B cell (primary cell): ENCODE measurements at regions not wholly inside any gene's neighbourhood (a gene's known extent, or its start where the extent isn't known, plus 50 kb on each side); places are given as distances from the start of the nearest gene placed in this dataset.

Source experiments
- ATAC-seq: fragments of 200-7000 bp; cut with Tn5 transposase; one replicate; pipeline ENCODE4 v1.10.0; 2021; ENCODE audit warnings: low read depth, mild to moderate bottlenecking, moderate number of reproducible peaks, moderate library complexity
- CTCF ChIA-PET: fragments of 350-600 bp; sonication (Branson Sonifier 250); formaldehyde crosslinking; loops from one replicate; lab custom pipeline; 2021; ENCODE audit warnings: antibody characterized with exemption, inconsistent platforms; lab: Charles Lee
- POLR2A ChIA-PET: fragments of 350-600 bp; sonication (Branson Sonifier 250); formaldehyde crosslinking; loops from one replicate; lab custom pipeline; 2021; ENCODE audit warnings: antibody characterized with exemption; lab: Charles Lee
- DNase-seq: peaks from one replicate; pipeline ENCODE4 v3.0.0; 2013
- H2AFZ ChIP-seq: 2 replicates; pipeline ENCODE4 v1.6.1; 2012; ENCODE audit warnings: mild to moderate bottlenecking, low read depth, low read length; ENCODE audit not compliant: insufficient read depth, poor library complexity, severe bottlenecking
- H3K27ac ChIP-seq, 2 donors: 1 replicate in 1 of 2; 2 replicates in 1 of 2; pipeline ENCODE4 v1.5.1; 2012 to 2013; ENCODE audit warnings: low read length in 2 of 2, mild to moderate bottlenecking in 2 of 2, moderate library complexity in 1 of 2
- H3K27me3 ChIP-seq, 4 experiments: fragments of 200-600 bp in 1 of 4; sonication (generic) in 1 of 4; replicated peaks in 1 of 4; 1 replicate in 2 of 4; 2 replicates in 2 of 4; pipeline versions ENCODE4 v1.6.1 to v1.7.0; 2013 to 2016; ENCODE audit warnings: low read length in 3 of 4, mild to moderate bottlenecking in 2 of 4, mixed read lengths in 1 of 4, moderate library complexity in 1 of 4; ENCODE audit not compliant: insufficient read depth in 4 of 4, control insufficient read depth in 3 of 4; ENCODE audit errors: control extremely low read depth in 1 of 4
- H3K36me3 ChIP-seq, 2 experiments: replicated peaks in 1 of 2; 1 replicate in 1 of 2; 2 replicates in 1 of 2; pipeline versions ENCODE4 v1.6.1 to v1.7.1; 2013; ENCODE audit warnings: low read length in 1 of 2; ENCODE audit not compliant: insufficient read depth in 2 of 2, control insufficient read depth in 1 of 2; ENCODE audit errors: control extremely low read depth in 1 of 2, extremely low read depth in 1 of 2
- H3K4me1 ChIP-seq, 2 donors: fragments of 200-600 bp in 1 of 2; sonication (generic) in 1 of 2; 1 replicate in 1 of 2; 2 replicates in 1 of 2; pipeline versions ENCODE4 v1.5.1 to v1.6.1; 2013 to 2017; ENCODE audit warnings: low read length in 2 of 2; ENCODE audit not compliant: control insufficient read depth in 2 of 2, insufficient read depth in 2 of 2
- H3K4me2 ChIP-seq: replicated peaks from 2 replicates; pipeline ENCODE3; 2012; ENCODE audit warnings: mild to moderate bottlenecking, low read depth, low read length; ENCODE audit not compliant: poor library complexity, severe bottlenecking
- H3K4me3 ChIP-seq, 5 experiments: fragments of 200-600 bp in 1 of 5; sonication (generic) in 1 of 5; 1 replicate in 3 of 5; 2 replicates in 2 of 5; pipeline versions ENCODE4 v1.5.1 to v1.7.0; 2011 to 2016; ENCODE audit warnings: low read length in 4 of 5, mild to moderate bottlenecking in 4 of 5, low read depth in 2 of 5, control low read depth in 1 of 5, moderate library complexity in 1 of 5; ENCODE audit not compliant: insufficient read depth in 1 of 5; ENCODE audit errors: control extremely low read depth in 1 of 5, extremely low read depth in 1 of 5
- H3K79me2 ChIP-seq: fragments of 200-600 bp; sonication (generic); one replicate; pipeline ENCODE4 v1.6.0; 2016; ENCODE audit warnings: low read length; ENCODE audit not compliant: control insufficient read depth, insufficient read depth
- H3K9ac ChIP-seq: fragments of 200-600 bp; sonication (generic); 2 replicates; pipeline ENCODE4 v1.6.1; 2017; ENCODE audit warnings: mild to moderate bottlenecking, low read length, moderate library complexity
- H3K9me3 ChIP-seq, 3 donors: one replicate each; pipeline versions ENCODE4 v1.6.1 to v1.7.1; 2013; ENCODE audit warnings: low read length in 2 of 3; ENCODE audit not compliant: control insufficient read depth in 2 of 3, insufficient read depth in 1 of 3; ENCODE audit errors: control extremely low read depth in 1 of 3
- H4K20me1 ChIP-seq: 2 replicates; pipeline ENCODE4 v1.6.0; 2012; ENCODE audit warnings: mild to moderate bottlenecking, low read length; ENCODE audit not compliant: insufficient read depth, control insufficient read depth, poor library complexity, severe bottlenecking
- H3K27ac Mint-ChIP-seq: one replicate; pipeline ENCODE4 v1.8.0; 2021; ENCODE audit warnings: mixed read lengths
- H3K27me3 Mint-ChIP-seq: one replicate; pipeline ENCODE4 v1.8.0; 2021; ENCODE audit warnings: mixed read lengths
- H3K4me1 Mint-ChIP-seq: one replicate; pipeline ENCODE4 v1.8.0; 2021; ENCODE audit warnings: mixed read lengths
- H3K4me3 Mint-ChIP-seq: one replicate; pipeline ENCODE4 v1.8.0; 2021; ENCODE audit warnings: mixed read lengths
- H3K9me3 Mint-ChIP-seq: one replicate; pipeline ENCODE4 v1.8.0; 2022; ENCODE audit warnings: mixed read lengths; ENCODE audit not compliant: insufficient read depth
- EZH2 ChIP-seq: IDR thresholded peaks from 2 replicates; pipeline ENCODE4 v1.6.1; 2012; ENCODE audit warnings: borderline replicate concordance, low read depth, mild to moderate bottlenecking, moderate library complexity, low read length; ENCODE audit not compliant: insufficient read depth, poor library complexity, severe bottlenecking
- WGBS: methylation state at CpG from one replicate; pipeline ENCODE4 v1.1.5; 2013; ENCODE audit warnings: missing lambda C conversion rate; ENCODE audit not compliant: insufficient coverage; 5-methylcytosine and 5-hydroxymethylcytosine counted together
- intact Hi-C: fragments of 100-400 bp; cut with micrococcal nuclease; formaldehyde crosslinking; loops from one replicate; pipeline ENCODE4 v1.10.0; 2022
- TF ChIP-seq, protein P1 (sequence below): fragments of 200-600 bp; IDR thresholded peaks from one replicate; pipeline ENCODE4 v1.8.0; 2022; ENCODE audit warnings: antibody characterized with exemption, mild to moderate bottlenecking

DNA sequence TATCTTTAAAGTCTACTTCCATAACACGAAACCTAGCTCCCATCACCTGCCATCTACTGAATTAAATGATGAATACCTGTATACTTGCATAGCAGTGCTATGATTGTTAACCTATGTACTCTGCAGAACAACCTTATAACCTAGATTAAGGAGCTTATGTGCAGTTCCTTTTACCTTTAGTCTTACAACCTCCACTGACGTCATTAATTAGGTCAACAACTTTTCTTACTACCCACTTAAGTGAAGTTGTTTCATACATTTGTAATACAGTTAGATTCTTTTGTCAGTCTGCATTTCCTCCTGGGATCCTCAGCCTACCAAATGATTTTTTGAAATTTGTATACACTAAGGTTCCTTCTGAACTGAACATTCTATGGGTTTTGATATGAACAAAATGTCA is 1082.3 kb downstream of the SUCLG1 start:
- no peaks in the 10 kb centered on the region for H4K20me1 ChIP-seq
- 80% methylated on average over 1 of the region's 2 CpGs for WGBS
- no peak overlapping the region for H3K4me3 ChIP-seq
- H3K36me3 ChIP-seq, result no peaks in the 10 kb centered on the region
- no peak overlapping the region for H2AFZ ChIP-seq
- POLR2A ChIA-PET, result no interaction called here
- CTCF ChIA-PET, result no interaction called here
- H3K9me3 ChIP-seq, result peaks cover 0 to 8% (median 0%) of the 10 kb centered on the region in 3 donors
- H3K4me1 ChIP-seq, result no peaks in the 10 kb centered on the region
- no peaks in the 10 kb centered on the region for H3K79me2 ChIP-seq
- TF ChIP-seq, protein P1, sequence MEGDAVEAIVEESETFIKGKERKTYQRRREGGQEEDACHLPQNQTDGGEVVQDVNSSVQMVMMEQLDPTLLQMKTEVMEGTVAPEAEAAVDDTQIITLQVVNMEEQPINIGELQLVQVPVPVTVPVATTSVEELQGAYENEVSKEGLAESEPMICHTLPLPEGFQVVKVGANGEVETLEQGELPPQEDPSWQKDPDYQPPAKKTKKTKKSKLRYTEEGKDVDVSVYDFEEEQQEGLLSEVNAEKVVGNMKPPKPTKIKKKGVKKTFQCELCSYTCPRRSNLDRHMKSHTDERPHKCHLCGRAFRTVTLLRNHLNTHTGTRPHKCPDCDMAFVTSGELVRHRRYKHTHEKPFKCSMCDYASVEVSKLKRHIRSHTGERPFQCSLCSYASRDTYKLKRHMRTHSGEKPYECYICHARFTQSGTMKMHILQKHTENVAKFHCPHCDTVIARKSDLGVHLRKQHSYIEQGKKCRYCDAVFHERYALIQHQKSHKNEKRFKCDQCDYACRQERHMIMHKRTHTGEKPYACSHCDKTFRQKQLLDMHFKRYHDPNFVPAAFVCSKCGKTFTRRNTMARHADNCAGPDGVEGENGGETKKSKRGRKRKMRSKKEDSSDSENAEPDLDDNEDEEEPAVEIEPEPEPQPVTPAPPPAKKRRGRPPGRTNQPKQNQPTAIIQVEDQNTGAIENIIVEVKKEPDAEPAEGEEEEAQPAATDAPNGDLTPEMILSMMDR, result no peak
- no peak for TF ChIP-seq EZH2
- no peak overlapping the region for H3K9ac ChIP-seq
- Mint-ChIP-seq H3K27me3 (no peaks in the 10 kb centered on the region), H3K4me1 (no peaks in the 10 kb centered on the region), H3K4me3 (no peak overlapping the region), H3K27ac (no peak overlapping the region), H3K9me3 (peaks cover 14% of the 10 kb centered on the region)
- intact Hi-C loops, result no loop called here
- no peak overlapping the region for H3K4me2 ChIP-seq
- H3K27me3 ChIP-seq, result no peaks in the 10 kb centered on the region
- DNase-seq, result no peak
- no peak overlapping the region for H3K27ac ChIP-seq
- no peak for ATAC-seq

DNA sequence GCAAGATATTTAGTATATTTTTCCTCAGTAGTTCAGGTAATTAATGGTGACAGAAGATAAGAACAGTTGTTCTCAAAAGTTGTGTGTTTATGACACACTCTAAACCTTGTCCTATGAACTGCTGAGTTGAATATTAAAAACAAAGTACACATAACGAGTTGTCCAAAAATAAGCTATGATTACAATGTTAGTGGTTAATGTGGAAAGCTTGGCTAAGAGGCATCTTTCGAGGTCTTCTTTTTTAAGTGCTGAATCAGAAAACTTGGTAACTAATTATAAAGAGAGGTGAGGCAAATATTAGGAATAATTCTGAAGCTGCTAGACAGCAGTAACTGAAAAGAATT is 1088.7 kb downstream of the SUCLG1 start:
- TF ChIP-seq, protein P1, result no peak
- no peak for TF ChIP-seq EZH2
- H2AFZ ChIP-seq, result no peak overlapping the region
- DNase-seq, result no peak
- H3K9ac ChIP-seq, result no peak overlapping the region
- no peaks in the 10 kb centered on the region for H3K79me2 ChIP-seq
- no peak for ATAC-seq
- H3K4me1 ChIP-seq, result no peaks in the 10 kb centered on the region
- H3K9me3 ChIP-seq, result no peaks in the 10 kb centered on the region
- no peaks in the 10 kb centered on the region for H4K20me1 ChIP-seq
- Mint-ChIP-seq H3K4me1 (no peaks in the 10 kb centered on the region), H3K4me3 (no peak overlapping the region), H3K9me3 (peaks cover 4% of the 10 kb centered on the region), H3K27ac (no peak overlapping the region), H3K27me3 (no peaks in the 10 kb centered on the region)
- H3K27me3 ChIP-seq, result no peaks in the 10 kb centered on the region
- POLR2A ChIA-PET, result no interaction called here
- CTCF ChIA-PET, result no interaction called here
- no CpG with 5 or more reads among the region's 2 CpGs for WGBS
- intact Hi-C loops, result no loop called here
- no peak overlapping the region for H3K27ac ChIP-seq
- H3K4me3 ChIP-seq, result no peak overlapping the region
- H3K4me2 ChIP-seq, result no peak overlapping the region
- no peaks in the 10 kb centered on the region for H3K36me3 ChIP-seq
